ENCODE measurements at regions not wholly inside any gene's neighbourhood (a gene's known extent, or its start where the extent isn't known, plus 50 kb on each side); places are given as distances from the start of the nearest gene placed in this dataset.

- no peak for TF ChIP-seq CTCF (IDR thresholded peaks at IDR 0.05)
- no peak for TF ChIP-seq POLR2AphosphoS5 (IDR thresholded peaks at IDR 0.05; ENCODE audit: low read depth, low read length)
- no peak for TF ChIP-seq REST (IDR thresholded peaks at IDR 0.05; ENCODE audit: low read depth, low read length)
- TF ChIP-seq FOXJ3 (CRISPR knock-in tag; IDR thresholded peaks at IDR 0.05): no peak
- no peak for TF ChIP-seq JUND (IDR thresholded peaks at IDR 0.05)
- TF ChIP-seq SMC3 (IDR thresholded peaks at IDR 0.05; ENCODE audit: low read depth, low read length): no peak
- no peak for TF ChIP-seq EZH2phosphoT487 (IDR thresholded peaks at IDR 0.05; ENCODE audit: borderline replicate concordance, low read depth)
- no peak for TF ChIP-seq NFIC (IDR thresholded peaks at IDR 0.05; ENCODE audit: borderline replicate concordance)
- no peak for TF ChIP-seq RAD21 (IDR thresholded peaks at IDR 0.05; ENCODE audit: low read length)
- no peak for TF ChIP-seq MAX (IDR thresholded peaks at IDR 0.05; ENCODE audit: low read depth)
- TF ChIP-seq EP300 (IDR thresholded peaks at IDR 0.05; ENCODE audit: borderline replicate concordance in 1 of 2, low read depth in 1 of 2, low read length in 1 of 2): no peak
Measured at GRCh38 chr4:62927574-62927973, 1481.7 kb downstream of the TECRL start.
